Endothelial cell of umbilical vein (primary cell): ENCODE measurements at regions not wholly inside any gene's neighbourhood (a gene's known extent, or its start where the extent isn't known, plus 50 kb on each side); places are given as distances from the start of the nearest gene placed in this dataset.

Source experiments
- CTCF ChIP-seq, 2 donors: IDR thresholded peaks; 1 replicate in 1 of 2; 2 replicates in 1 of 2; pipeline ENCODE4 v1.5.1; 2011; ENCODE audit warnings: low read length in 2 of 2, mild to moderate bottlenecking in 2 of 2, moderate library complexity in 2 of 2, control low read depth in 1 of 2, inconsistent platforms in 1 of 2, low read depth in 1 of 2; ENCODE audit not compliant: insufficient read depth in 1 of 2; ENCODE audit errors: extremely low read depth in 1 of 2
- EZH2 ChIP-seq: IDR thresholded peaks from 2 replicates; pipeline ENCODE4 v1.6.1; 2012; ENCODE audit warnings: borderline replicate concordance, low read depth, mild to moderate bottlenecking, moderate library complexity, low read length, inconsistent platforms; ENCODE audit not compliant: severe bottlenecking
- GATA2 ChIP-seq: IDR thresholded peaks from 2 replicates; pipeline ENCODE4 v1.7.0; 2011; ENCODE audit warnings: low read depth, mild to moderate bottlenecking, moderate library complexity, mixed read lengths, low read length; ENCODE audit not compliant: insufficient read length, insufficient read depth
- MAX ChIP-seq: IDR thresholded peaks from 2 replicates; pipeline ENCODE4 v1.6.1; 2011; ENCODE audit not compliant: insufficient read depth, insufficient read length
- POLR2A ChIP-seq: IDR thresholded peaks from 2 replicates; pipeline ENCODE4 v1.6.1; 2012; ENCODE audit warnings: low read depth, mild to moderate bottlenecking, control low read depth, low read length

- TF ChIP-seq POLR2A (no peak), GATA2 (no peak), MAX (no peak), CTCF (IDR thresholded peaks at IDR 0.05; ENCODE audit: extremely low read depth in 1 of 2, insufficient read depth in 1 of 2, low read depth in 1 of 2, low read length in 2 of 2) (no peak), EZH2 (no peak)
Observed at GRCh38 chr1:222020553-222020952, 278.7 kb upstream of the DUSP10 start.
